Coronary artery (tissue), 2 donors: ENCODE measurements at regions not wholly inside any gene's neighbourhood (a gene's known extent, or its start where the extent isn't known, plus 50 kb on each side); places are given as distances from the start of the nearest gene placed in this dataset.

Experiments used
- DNase-seq: peaks from one replicate; pipeline ENCODE4 v3.0.0-alpha.2; 2017; ENCODE audit warnings: low spot score
- H3K27ac ChIP-seq, 2 donors: fragments of 200-600 bp; sonication (generic); one replicate each; pipeline ENCODE4 v1.5.1; 2016 to 2019
- H3K4me3 ChIP-seq: fragments of 200-600 bp; sonication (generic); 2 replicates; pipeline ENCODE4 v1.5.1; 2016; ENCODE audit warnings: mild to moderate bottlenecking, moderate library complexity
- CTCF ChIP-seq: fragments of 200-600 bp; sonication (generic); IDR thresholded peaks from one replicate; pipeline ENCODE4 v1.5.1; 2019; ENCODE audit warnings: antibody characterized with exemption

- DNase-seq: no peak
- Histone ChIP-seq H3K4me3 (no peak overlapping the region), H3K27ac (no peak overlapping the region)
- no peak for TF ChIP-seq CTCF
Measured at GRCh38 chr6:155795173-155795796, 339.6 kb upstream of the NOX3 start.

- TF ChIP-seq CTCF: no peak
- no peak for DNase-seq
Measured at GRCh38 chr6:155791891-155792290, 336.3 kb upstream of the NOX3 start.

GRCh38 chr6:155791186-155791585, 335.5 kb upstream of the NOX3 start:
- H3K27ac ChIP-seq: no peak overlapping the region

More at GRCh38 chr6:155791891-155792290, 336.3 kb upstream of the NOX3 start:
- H3K4me3 ChIP-seq: no peak overlapping the region
- H3K27ac ChIP-seq: no peak overlapping the region

GRCh38 chr6:155787168-155787567, 331.5 kb upstream of the NOX3 start:
- no peak for DNase-seq
- no peak for TF ChIP-seq CTCF
- no peak overlapping the region for H3K27ac ChIP-seq
- no peak overlapping the region for H3K4me3 ChIP-seq

More at GRCh38 chr6:155791186-155791585, 335.5 kb upstream of the NOX3 start:
- no peak overlapping the region for H3K4me3 ChIP-seq
- TF ChIP-seq CTCF: no peak
- DNase-seq: no peak

- DNase-seq: no peak
- H3K4me3 ChIP-seq: no peak overlapping the region
Measured at GRCh38 chr6:155786528-155786927, 330.9 kb upstream of the NOX3 start.

GRCh38 chr6:155782739-155783459, 327.3 kb upstream of the NOX3 start:
- H3K4me3 ChIP-seq: no peak overlapping the region
- no peak for TF ChIP-seq CTCF
- H3K27ac ChIP-seq: no peak overlapping the region

More at GRCh38 chr6:155786528-155786927, 330.9 kb upstream of the NOX3 start:
- no peak for TF ChIP-seq CTCF
- no peak overlapping the region for H3K27ac ChIP-seq

GRCh38 chr6:155782320-155782731, 326.7 kb upstream of the NOX3 start:
- TF ChIP-seq CTCF: no peak
- DNase-seq: no peak
- no peak overlapping the region for H3K27ac ChIP-seq
- no peak overlapping the region for H3K4me3 ChIP-seq

More at GRCh38 chr6:155782739-155783459, 327.3 kb upstream of the NOX3 start:
- no peak for DNase-seq
